ENCODE measurements at regions not wholly inside any gene's neighbourhood (a gene's known extent, or its start where the extent isn't known, plus 50 kb on each side); places are given as distances from the start of the nearest gene placed in this dataset.

- no peaks in the 10 kb centered on the region for H3K27me3 ChIP-seq (ENCODE audit: control insufficient read depth in 4 of 4, insufficient read depth in 4 of 4, low read length in 3 of 4)
- H3K4me1 ChIP-seq (ENCODE audit: control insufficient read depth in 4 of 4, insufficient read depth in 4 of 4, low read length in 3 of 4), result no peaks in the 10 kb centered on the region
- TF ChIP-seq TAF1 (conservative IDR thresholded peaks at IDR 0.05) (no peak), MAX (IDR thresholded peaks at IDR 0.05) (no peak), RAD21 (IDR thresholded peaks at IDR 0.05) (no peak), NR2F2 (IDR thresholded peaks at IDR 0.05) (no peak), REST (IDR thresholded peaks at IDR 0.05) (no peak), JUND (IDR thresholded peaks at IDR 0.05) (no peak), SP1 (IDR thresholded peaks at IDR 0.05) (no peak), RXRA (IDR thresholded peaks at IDR 0.05) (no peak), YY1 (IDR thresholded peaks at IDR 0.05) (no peak), HNF4A (conservative IDR thresholded peaks at IDR 0.05) (no peak), EGR1 (IDR thresholded peaks at IDR 0.05; ENCODE audit: low read depth in 2 of 2) (no peak), FOXA1 (IDR thresholded peaks at IDR 0.05) (no peak), ZBTB33 (IDR thresholded peaks at IDR 0.05) (no peak)
- TF ChIP-seq, protein P1, sequence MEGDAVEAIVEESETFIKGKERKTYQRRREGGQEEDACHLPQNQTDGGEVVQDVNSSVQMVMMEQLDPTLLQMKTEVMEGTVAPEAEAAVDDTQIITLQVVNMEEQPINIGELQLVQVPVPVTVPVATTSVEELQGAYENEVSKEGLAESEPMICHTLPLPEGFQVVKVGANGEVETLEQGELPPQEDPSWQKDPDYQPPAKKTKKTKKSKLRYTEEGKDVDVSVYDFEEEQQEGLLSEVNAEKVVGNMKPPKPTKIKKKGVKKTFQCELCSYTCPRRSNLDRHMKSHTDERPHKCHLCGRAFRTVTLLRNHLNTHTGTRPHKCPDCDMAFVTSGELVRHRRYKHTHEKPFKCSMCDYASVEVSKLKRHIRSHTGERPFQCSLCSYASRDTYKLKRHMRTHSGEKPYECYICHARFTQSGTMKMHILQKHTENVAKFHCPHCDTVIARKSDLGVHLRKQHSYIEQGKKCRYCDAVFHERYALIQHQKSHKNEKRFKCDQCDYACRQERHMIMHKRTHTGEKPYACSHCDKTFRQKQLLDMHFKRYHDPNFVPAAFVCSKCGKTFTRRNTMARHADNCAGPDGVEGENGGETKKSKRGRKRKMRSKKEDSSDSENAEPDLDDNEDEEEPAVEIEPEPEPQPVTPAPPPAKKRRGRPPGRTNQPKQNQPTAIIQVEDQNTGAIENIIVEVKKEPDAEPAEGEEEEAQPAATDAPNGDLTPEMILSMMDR (IDR thresholded peaks at IDR 0.05; ENCODE audit: low read depth, low read length, missing input control), result no peak
- TF ChIP-seq, protein P2, sequence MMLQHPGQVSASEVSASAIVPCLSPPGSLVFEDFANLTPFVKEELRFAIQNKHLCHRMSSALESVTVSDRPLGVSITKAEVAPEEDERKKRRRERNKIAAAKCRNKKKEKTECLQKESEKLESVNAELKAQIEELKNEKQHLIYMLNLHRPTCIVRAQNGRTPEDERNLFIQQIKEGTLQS (IDR thresholded peaks at IDR 0.05), result no peak
- 64% methylated on average over 3 of the region's 3 CpGs for WGBS
- no peak overlapping the region for H3K9ac ChIP-seq (ENCODE audit: low read depth in 1 of 2, low read length in 2 of 2)
- H3K36me3 ChIP-seq (ENCODE audit: control insufficient read depth in 4 of 4, insufficient read depth in 3 of 4, low read depth in 1 of 4, low read length in 3 of 4), result no peaks in the 10 kb centered on the region
- H3K4me3 ChIP-seq (ENCODE audit: low read depth in 1 of 3, low read length in 3 of 3), result no peak overlapping the region
- H3K27ac ChIP-seq (ENCODE audit: low read depth in 1 of 2, low read length in 2 of 2), result no peak overlapping the region
- peaks cover 0 to 7% (median 3%) of the 10 kb centered on the region in 4 donors for H3K9me3 ChIP-seq (ENCODE audit: control insufficient read depth in 4 of 4, low read length in 3 of 4)
- DNase-seq (ENCODE audit: low spot score), result no peak
Observed at GRCh38 chr2:18009891-18010290, 131.4 kb downstream of the KCNS3 start.

GRCh38 chr2:18005411-18005810 lies 126.9 kb downstream of the KCNS3 start:
- no peak overlapping the region for H3K9ac ChIP-seq (ENCODE audit: low read depth in 1 of 2, low read length in 2 of 2)
- TF ChIP-seq FOXA2 (IDR thresholded peaks at IDR 0.05) (no peak), TAF1 (conservative IDR thresholded peaks at IDR 0.05) (no peak), EGR1 (IDR thresholded peaks at IDR 0.05; ENCODE audit: low read depth in 2 of 2) (no peak), FOXA1 (IDR thresholded peaks at IDR 0.05) (no peak)
- TF ChIP-seq, protein P1 (IDR thresholded peaks at IDR 0.05; ENCODE audit: low read depth, low read length, missing input control), result no peak
- H3K9me3 ChIP-seq (ENCODE audit: control insufficient read depth in 4 of 4, low read length in 3 of 4), result peaks cover 0 to 12% (median 8%) of the 10 kb centered on the region in 4 donors
- H3K36me3 ChIP-seq (ENCODE audit: control insufficient read depth in 4 of 4, insufficient read depth in 3 of 4, low read depth in 1 of 4, low read length in 3 of 4), result no peaks in the 10 kb centered on the region
- no peak overlapping the region for H3K4me3 ChIP-seq (ENCODE audit: low read depth in 1 of 3, low read length in 3 of 3)
- H3K27ac ChIP-seq (ENCODE audit: low read depth in 1 of 2, low read length in 2 of 2), result no peak overlapping the region
- no peaks in the 10 kb centered on the region for H3K27me3 ChIP-seq (ENCODE audit: control insufficient read depth in 4 of 4, insufficient read depth in 4 of 4, low read length in 3 of 4)
- no peaks in the 10 kb centered on the region for H3K4me1 ChIP-seq (ENCODE audit: control insufficient read depth in 4 of 4, insufficient read depth in 4 of 4, low read length in 3 of 4)
- WGBS, result 29% methylated on average over 1 of the region's 1 CpG
- DNase-seq (ENCODE audit: low spot score), result no peak

Measured in liver (tissue), 8 donors.